Right lobe of liver (tissue), 6 donors: ENCODE measurements at regions not wholly inside any gene's neighbourhood (a gene's known extent, or its start where the extent isn't known, plus 50 kb on each side); places are given as distances from the start of the nearest gene placed in this dataset.

Source experiments
- ATAC-seq, 4 donors: fragments of 200-7000 bp; cut with Tn5 transposase; one replicate each; pipeline ENCODE4 v1.9.1; 2020; ENCODE audit warnings: mild to moderate bottlenecking in 4 of 4, moderate library complexity in 4 of 4
- DNase-seq, 3 donors: peaks; one replicate each; pipeline ENCODE4 v3.0.0-alpha.2; 2020
- H3K27ac ChIP-seq, 3 donors: fragments of 200-600 bp; one replicate each; pipeline ENCODE4 v1.8.0; 2022
- H3K27me3 ChIP-seq, 2 donors: fragments of 200-600 bp; one replicate each; pipeline ENCODE4 v1.8.0; 2022
- H3K36me3 ChIP-seq, 4 donors: fragments of 200-600 bp; sonication (generic) in 1 of 4; one replicate each; pipeline versions ENCODE4 v1.5.1 to v1.8.0; 2017 to 2022; ENCODE audit warnings: control low read depth in 1 of 4
- H3K4me1 ChIP-seq, 4 donors: fragments of 200-600 bp; sonication (generic) in 1 of 4; one replicate each; pipeline versions ENCODE4 v1.5.1 to v1.8.0; 2017 to 2022; ENCODE audit warnings: control low read depth in 1 of 4
- H3K4me3 ChIP-seq, 3 donors: fragments of 200-600 bp; one replicate each; pipeline ENCODE4 v1.8.0; 2022
- H3K9me3 ChIP-seq, 4 donors: fragments of 200-600 bp; sonication (generic) in 1 of 4; one replicate each; pipeline versions ENCODE4 v1.5.1 to v1.8.0; 2017 to 2022; ENCODE audit warnings: control low read depth in 1 of 4
- CTCF ChIP-seq, 4 donors: fragments of 200-600 bp in 3 of 4; fragments of 450-650 bp in 1 of 4; IDR thresholded peaks; one replicate each; pipeline versions ENCODE4 v1.5.1 to v1.8.0; 2016 to 2022; ENCODE audit warnings: antibody characterized with exemption in 4 of 4, mild to moderate bottlenecking in 2 of 4
- POLR2A ChIP-seq: fragments of 450-650 bp; IDR thresholded peaks from one replicate; pipeline ENCODE4 v1.6.1; 2017; ENCODE audit warnings: antibody characterized with exemption, mild to moderate bottlenecking
- WGBS: methylation state at CpG from one replicate; pipeline ENCODE4 v1.1.6; 2018; ENCODE audit warnings: low coverage, low lambda C conversion rate; ENCODE audit not compliant: insufficient coverage; ENCODE audit errors: missing lambda C conversion rate; 5-methylcytosine and 5-hydroxymethylcytosine counted together
- intact Hi-C, 2 donors: fragments of 100-400 bp; cut with DNase I; formaldehyde crosslinking; loops; one replicate each; pipeline versions ENCODE4 v1.11.2 to v1.14.1; 2022
- donor health status: DM: no; HTN: yes; CAD: no.
- donor health status: DM: no; HTN: no; CAD: no.
- donor health status: DM: no; HTN: no; CAD: no.
- donor health status: DM: no; HTN: yes; CAD: no.
- donor health status: DM: no; HTN: yes; CAD: no.

GRCh38 chr10:111290649-111291048, 213.8 kb downstream of the ADRA2A start:
- Histone ChIP-seq H3K4me3 (no peak overlapping the region), H3K4me1 (no peaks in the 10 kb centered on the region), H3K36me3 (no peaks in the 10 kb centered on the region), H3K27ac (no peak overlapping the region), H3K9me3 (no peaks in the 10 kb centered on the region), H3K27me3 (no peaks in the 10 kb centered on the region)
- DNase-seq: no peak
- intact Hi-C loops: no loop called here
- 71% methylated on average over 3 of the region's 3 CpGs for WGBS
- no peak for ATAC-seq
- no peak for TF ChIP-seq CTCF (IDR thresholded peaks at IDR 0.05)

- H3K4me3 ChIP-seq: no peak overlapping the region
- no peaks in the 10 kb centered on the region for H3K4me1 ChIP-seq
- TF ChIP-seq CTCF (IDR thresholded peaks at IDR 0.05) (no peak), POLR2A (no peak)
- DNase-seq (no peak), ATAC-seq (no peak)
- H3K36me3 ChIP-seq: no peaks in the 10 kb centered on the region
- intact Hi-C loops: no loop called here
- H3K27me3 ChIP-seq: no peaks in the 10 kb centered on the region
- 100% methylated on average over 1 of the region's 1 CpG for WGBS
- no peaks in the 10 kb centered on the region for H3K9me3 ChIP-seq
- no peak overlapping the region for H3K27ac ChIP-seq
Measured at GRCh38 chr10:111295788-111296187, 219.0 kb downstream of the ADRA2A start.

GRCh38 chr10:111297351-111297848, 220.6 kb downstream of the ADRA2A start:
- ATAC-seq (no peak), DNase-seq (no peak)
- Histone ChIP-seq H3K9me3 (no peaks in the 10 kb centered on the region), H3K4me1 (no peaks in the 10 kb centered on the region), H3K36me3 (no peaks in the 10 kb centered on the region), H3K4me3 (no peak overlapping the region), H3K27me3 (no peaks in the 10 kb centered on the region), H3K27ac (no peak overlapping the region)
- no peak for TF ChIP-seq POLR2A
- TF ChIP-seq CTCF (IDR thresholded peaks at IDR 0.05): no peak
- whole genome bisulfite sequencing: 81% methylated on average over 6 of the region's 6 CpGs
- intact Hi-C loops: no loop called here

- intact Hi-C loops: no loop called here
- ATAC-seq (no peak), DNase-seq (no peak)
- no peaks in the 10 kb centered on the region for H3K4me1 ChIP-seq
- H3K27ac ChIP-seq: no peak overlapping the region
- H3K4me3 ChIP-seq: no peak overlapping the region
- H3K27me3 ChIP-seq: no peaks in the 10 kb centered on the region
- 23% methylated on average over 4 of the region's 4 CpGs for WGBS
- TF ChIP-seq CTCF (IDR thresholded peaks at IDR 0.05) (no peak), POLR2A (no peak)
- no peaks in the 10 kb centered on the region for H3K9me3 ChIP-seq
- H3K36me3 ChIP-seq: no peaks in the 10 kb centered on the region
Measured at GRCh38 chr10:111298031-111298430, 221.2 kb downstream of the ADRA2A start.

GRCh38 chr10:111299037-111299436, 222.2 kb downstream of the ADRA2A start:
- Histone ChIP-seq H3K27ac (no peak overlapping the region), H3K9me3 (no peaks in the 10 kb centered on the region), H3K4me3 (no peak overlapping the region), H3K27me3 (no peaks in the 10 kb centered on the region), H3K36me3 (no peaks in the 10 kb centered on the region), H3K4me1 (no peaks in the 10 kb centered on the region)
- WGBS: 33% methylated on average over 1 of the region's 2 CpGs
- no peak for ATAC-seq
- no peak for TF ChIP-seq POLR2A
- no peak for TF ChIP-seq CTCF (IDR thresholded peaks at IDR 0.05)
- DNase-seq: no peak
- intact Hi-C loops: no loop called here
